NB4 (cell line): ENCODE measurements at regions not wholly inside any gene's neighbourhood (a gene's known extent, or its start where the extent isn't known, plus 50 kb on each side); places are given as distances from the start of the nearest gene placed in this dataset.

Experiments used
- DNase-seq: peaks from one replicate; pipeline ENCODE4 v3.0.0; 2010; ENCODE audit warnings: low read depth
- H3K4me3 ChIP-seq: one replicate; pipeline ENCODE4 v1.5.1; 2011; ENCODE audit warnings: mild to moderate bottlenecking, low read depth, low read length, moderate library complexity
- CTCF ChIP-seq: IDR thresholded peaks from one replicate; pipeline ENCODE4 v1.5.1; 2012; ENCODE audit warnings: low read depth, low read length
- MAX ChIP-seq: IDR thresholded peaks from 2 replicates; pipeline ENCODE4 v1.6.1; 2011; ENCODE audit warnings: low read depth, low read length
- MYC ChIP-seq: IDR thresholded peaks from 2 replicates; pipeline ENCODE4 v1.6.1; 2011; ENCODE audit warnings: low read depth, low read length
- POLR2A ChIP-seq: IDR thresholded peaks from 2 replicates; pipeline ENCODE4 v1.6.1; 2011; ENCODE audit warnings: mild to moderate bottlenecking; ENCODE audit not compliant: insufficient read length; ENCODE audit errors: extremely low read depth

GRCh38 chr12:108446766-108447165, 68.3 kb upstream of the FICD start:
- no peak overlapping the region for H3K4me3 ChIP-seq
- no peak for TF ChIP-seq MAX
- no peak for TF ChIP-seq CTCF
- no peak for TF ChIP-seq MYC
- TF ChIP-seq POLR2A: no peak
- DNase-seq: no peak

DNA sequence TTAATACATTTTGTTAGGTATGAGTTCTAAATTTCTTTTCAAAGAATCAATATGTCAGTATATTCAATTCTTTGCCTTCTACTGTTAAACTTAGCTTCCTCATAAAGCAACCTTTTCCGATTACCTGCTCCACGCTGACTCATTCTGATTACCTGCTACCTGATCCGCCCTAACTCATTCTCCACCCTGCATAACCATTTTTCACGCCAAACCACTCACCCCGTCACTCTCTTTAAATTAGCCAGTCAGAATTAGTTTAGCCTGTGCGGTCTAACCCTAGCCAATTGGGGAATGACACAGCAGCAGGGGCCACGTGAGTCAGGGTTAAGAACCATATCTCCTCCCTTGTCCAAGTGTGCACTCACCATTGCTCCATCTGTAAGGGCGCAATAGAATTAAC, 72.2 kb upstream of the FICD start:
- TF ChIP-seq POLR2A (no peak), CTCF (no peak), MAX (no peak), MYC (no peak)
- DNase-seq: no peak
- H3K4me3 ChIP-seq: no peak overlapping the region

DNA sequence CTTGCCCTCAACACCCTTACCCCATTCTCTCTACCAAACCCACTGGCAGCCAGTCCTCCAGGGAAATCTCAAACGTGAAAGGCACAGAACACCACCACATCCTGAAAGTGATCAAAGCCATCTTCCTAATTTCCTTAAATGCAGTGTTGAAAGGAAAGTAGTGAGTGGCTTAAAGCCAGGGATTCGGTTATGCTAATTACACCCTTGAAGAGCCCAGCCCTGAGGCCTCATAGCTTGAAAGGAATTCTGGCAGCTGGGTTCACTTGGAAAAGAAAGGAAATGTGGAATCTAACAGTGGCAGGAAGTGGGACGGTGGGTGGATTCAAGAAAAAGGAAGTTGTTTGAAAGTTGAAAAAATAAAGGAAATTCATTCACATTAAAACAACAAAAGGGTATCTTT, 73.0 kb upstream of the FICD start:
- no peak overlapping the region for H3K4me3 ChIP-seq
- TF ChIP-seq MAX (no peak), MYC (no peak), POLR2A (no peak), CTCF (no peak)
- DNase-seq: no peak

DNA sequence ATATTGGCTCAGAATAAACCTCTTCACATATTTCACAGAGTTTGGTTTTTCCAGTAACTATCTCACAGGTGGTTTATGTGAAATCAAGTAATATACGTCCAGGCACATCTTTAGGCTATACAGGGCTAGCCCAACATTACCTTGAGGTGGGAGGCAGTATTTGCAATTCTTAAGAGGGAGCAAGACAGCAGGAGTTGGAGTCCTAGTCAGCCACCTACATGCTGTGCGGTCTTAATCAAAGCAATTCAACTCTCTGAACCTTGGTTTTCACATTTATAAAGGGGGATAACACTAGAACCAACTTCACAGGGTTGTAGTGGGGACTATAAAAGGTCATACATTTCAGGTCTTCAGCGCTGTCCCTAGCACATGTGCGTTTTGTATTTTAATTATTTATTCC, 73.5 kb upstream of the FICD start:
- no peak overlapping the region for H3K4me3 ChIP-seq
- no peak for DNase-seq
- TF ChIP-seq POLR2A (no peak), MYC (no peak), CTCF (no peak)

GRCh38 chr12:108440736-108441135, 74.3 kb upstream of the FICD start:
- no peak for DNase-seq
- TF ChIP-seq MYC (no peak), MAX (no peak), POLR2A (no peak), CTCF (no peak)
- H3K4me3 ChIP-seq: no peak overlapping the region

DNA sequence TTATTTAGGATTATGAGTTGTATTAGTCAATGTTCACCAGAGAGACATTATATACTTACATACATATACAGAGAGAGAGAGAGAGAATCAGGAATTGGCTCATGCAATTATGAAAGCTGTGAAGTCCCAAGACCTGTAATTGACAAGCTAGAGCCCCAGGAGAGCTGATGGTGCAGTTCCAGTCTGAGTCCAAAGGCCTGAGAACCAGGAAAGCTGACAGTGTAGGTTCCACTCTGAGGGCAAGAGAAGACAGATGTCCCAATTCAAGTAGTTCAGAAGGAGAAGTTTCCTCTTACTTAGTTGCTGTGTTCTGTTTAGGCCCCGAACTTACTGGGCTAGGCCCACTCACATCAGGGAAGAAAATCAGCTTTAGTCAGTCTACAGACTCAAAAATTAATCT, 76.4 kb upstream of the FICD start:
- TF ChIP-seq MAX (no peak), CTCF (no peak), POLR2A (no peak), MYC (no peak)
- no peak overlapping the region for H3K4me3 ChIP-seq
- DNase-seq: no peak
